ENCODE measurements at regions not wholly inside any gene's neighbourhood (a gene's known extent, or its start where the extent isn't known, plus 50 kb on each side); places are given as distances from the start of the nearest gene placed in this dataset.

DNA sequence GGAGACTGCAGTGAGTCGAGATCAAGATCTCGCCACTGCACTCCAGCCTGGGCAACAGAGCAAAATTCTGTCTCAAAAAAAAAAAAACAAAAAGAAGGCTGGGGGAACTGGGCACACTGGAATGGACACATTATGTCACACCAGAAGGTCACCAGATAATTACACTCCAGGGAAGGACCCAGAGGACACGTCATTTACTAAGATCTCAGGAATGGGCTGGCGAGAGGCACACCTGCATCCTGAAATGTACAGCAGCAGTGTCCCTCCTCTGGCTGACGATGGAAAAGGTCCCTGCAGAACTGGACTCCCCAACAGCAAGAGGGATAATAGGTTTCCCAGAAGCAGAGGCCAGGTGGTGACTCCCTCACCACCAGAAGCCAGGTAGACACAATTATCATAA is 243.5 kb downstream of the BCL11B start:
- Histone ChIP-seq H3K23ac (ENCODE audit: low read length) (no peak overlapping the region), H3K79me2 (ENCODE audit: control insufficient read depth, insufficient read depth, low read length, poor library complexity) (no peaks in the 10 kb centered on the region), H3K4me3 (ENCODE audit: low read depth, low read length) (no peak overlapping the region), H3K18ac (ENCODE audit: low read length) (no peak overlapping the region), H2BK5ac (ENCODE audit: low read depth, low read length, poor library complexity) (no peak overlapping the region), H3K79me1 (ENCODE audit: low read length) (no peaks in the 10 kb centered on the region), H4K91ac (ENCODE audit: low read depth, low read length) (no peak overlapping the region), H3K9ac (ENCODE audit: low read length) (no peak overlapping the region), H3K4me2 (ENCODE audit: low read length) (no peak overlapping the region), H3K9me3 (ENCODE audit: insufficient read depth, low read depth, low read length) (peaks cover 4% of the 10 kb centered on the region), H3K27me3 (ENCODE audit: insufficient read depth, low read length) (no peaks in the 10 kb centered on the region), H3K27ac (ENCODE audit: low read depth, low read length) (no peak overlapping the region), H3K14ac (ENCODE audit: low read length) (no peak overlapping the region), H2BK12ac (ENCODE audit: low read length) (no peak overlapping the region), H4K12ac (ENCODE audit: low read depth, low read length) (no peak overlapping the region), H2AFZ (ENCODE audit: insufficient read depth, low read length, poor library complexity) (no peak overlapping the region), H2AK5ac (ENCODE audit: low read length) (no peak overlapping the region), H3K4ac (ENCODE audit: low read depth, low read length) (no peak overlapping the region), H3K36me3 (ENCODE audit: control insufficient read depth in 1 of 2, insufficient read depth in 2 of 2, low read length in 2 of 2) (no peaks in the 10 kb centered on the region), H3K4me1 (ENCODE audit: control insufficient read depth in 1 of 2, insufficient read depth in 2 of 2, low read length in 2 of 2) (no peaks in the 10 kb centered on the region), H2BK120ac (ENCODE audit: insufficient read depth, low read length, poor library complexity) (no peak overlapping the region), H4K8ac (ENCODE audit: low read depth, low read length) (no peak overlapping the region)
- whole genome bisulfite sequencing (ENCODE audit: extremely low coverage, insufficient coverage, insufficient read length), result no CpG with 5 or more reads among the region's 5 CpGs
- peak; percentile 62 to 68 for DNase-seq

DNA sequence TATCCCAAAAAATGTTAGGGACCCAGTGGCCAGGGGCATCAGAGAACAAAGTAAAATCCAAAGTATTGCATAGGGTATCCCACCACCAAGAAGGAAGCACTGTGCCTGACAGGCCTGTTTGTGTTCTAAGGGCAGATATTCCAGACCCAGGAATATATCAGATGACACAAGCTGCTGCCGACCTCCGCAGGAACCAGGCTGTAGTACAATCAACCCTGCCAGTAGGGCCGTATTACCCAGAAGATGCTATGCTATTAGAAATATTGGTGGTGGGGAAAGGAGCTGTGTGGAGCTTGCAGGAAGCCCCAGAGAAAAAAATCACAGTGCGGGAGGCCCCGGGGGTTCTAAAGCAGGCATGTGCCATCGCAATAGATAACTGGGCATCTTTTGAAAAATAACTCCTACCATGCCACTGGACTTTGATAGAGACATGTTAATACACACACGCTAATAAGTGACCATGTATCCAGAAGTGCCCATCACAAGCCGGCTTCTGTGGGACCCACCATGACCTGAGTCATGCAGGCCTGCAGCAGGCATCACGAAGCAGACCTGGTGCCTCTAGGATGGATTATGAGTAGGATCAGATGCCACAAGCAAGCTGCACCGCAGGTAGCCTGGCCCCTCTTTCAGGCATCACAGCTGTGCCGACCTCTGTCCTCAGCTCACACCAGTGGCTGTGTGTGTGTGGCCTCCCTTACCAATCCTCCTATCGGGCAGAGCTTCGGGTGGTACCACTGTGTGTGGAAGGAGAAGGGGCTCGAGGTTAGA is 242.7 kb downstream of the BCL11B start:
- H3K9me3 ChIP-seq (ENCODE audit: insufficient read depth, low read depth, low read length), result peaks cover 4% of the 10 kb centered on the region
- DNase-seq, result no peak
- no peaks in the 10 kb centered on the region for H3K36me3 ChIP-seq (ENCODE audit: control insufficient read depth in 1 of 2, insufficient read depth in 2 of 2, low read length in 2 of 2)
- WGBS (ENCODE audit: extremely low coverage, insufficient coverage, insufficient read length), result no CpG with 5 or more reads among the region's 14 CpGs
- H3K14ac ChIP-seq (ENCODE audit: low read length), result no peak overlapping the region
- H2BK5ac ChIP-seq (ENCODE audit: low read depth, low read length, poor library complexity), result no peak overlapping the region
- no peaks in the 10 kb centered on the region for H3K79me2 ChIP-seq (ENCODE audit: control insufficient read depth, insufficient read depth, low read length, poor library complexity)
- no peak overlapping the region for H3K9ac ChIP-seq (ENCODE audit: low read length)
- H4K8ac ChIP-seq (ENCODE audit: low read depth, low read length), result no peak overlapping the region
- H3K4me2 ChIP-seq (ENCODE audit: low read length), result no peak overlapping the region
- H3K79me1 ChIP-seq (ENCODE audit: low read length), result no peaks in the 10 kb centered on the region
- H4K91ac ChIP-seq (ENCODE audit: low read depth, low read length), result no peak overlapping the region
- H3K18ac ChIP-seq (ENCODE audit: low read length), result no peak overlapping the region
- no peak overlapping the region for H2AK5ac ChIP-seq (ENCODE audit: low read length)
- H3K27me3 ChIP-seq (ENCODE audit: insufficient read depth, low read length), result no peaks in the 10 kb centered on the region
- no peak overlapping the region for H4K12ac ChIP-seq (ENCODE audit: low read depth, low read length)
- H3K4ac ChIP-seq (ENCODE audit: low read depth, low read length), result no peak overlapping the region
- H2BK12ac ChIP-seq (ENCODE audit: low read length), result no peak overlapping the region
- no peak overlapping the region for H3K4me3 ChIP-seq (ENCODE audit: low read depth, low read length)
- no peak overlapping the region for H2AFZ ChIP-seq (ENCODE audit: insufficient read depth, low read length, poor library complexity)
- H2BK120ac ChIP-seq (ENCODE audit: insufficient read depth, low read length, poor library complexity), result no peak overlapping the region
- H3K27ac ChIP-seq (ENCODE audit: low read depth, low read length), result no peak overlapping the region
- H3K4me1 ChIP-seq (ENCODE audit: control insufficient read depth in 1 of 2, insufficient read depth in 2 of 2, low read length in 2 of 2), result no peaks in the 10 kb centered on the region
- H3K23ac ChIP-seq (ENCODE audit: low read length), result no peak overlapping the region

DNA sequence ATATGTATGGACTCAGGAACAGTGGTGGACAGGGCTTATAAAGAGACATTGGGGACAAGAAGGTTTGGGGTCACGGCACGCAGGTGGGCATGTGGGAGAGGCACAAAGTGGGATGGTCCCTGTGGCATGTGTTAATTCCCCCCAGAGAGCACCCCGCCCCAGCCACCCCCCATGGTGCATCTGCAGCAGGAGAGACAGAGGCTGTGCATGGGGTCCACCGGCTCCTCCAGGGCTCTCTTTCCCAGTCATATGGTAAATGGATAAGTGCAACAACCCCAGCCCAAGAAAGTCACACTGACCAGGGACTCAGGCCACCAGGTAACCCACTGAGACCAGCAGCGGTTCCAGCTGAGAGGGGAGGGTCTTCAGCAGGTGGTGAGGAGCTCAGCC is 242.1 kb downstream of the BCL11B start:
- H3K14ac ChIP-seq (ENCODE audit: low read length), result no peak overlapping the region
- no peak overlapping the region for H4K8ac ChIP-seq (ENCODE audit: low read depth, low read length)
- no peak overlapping the region for H2AK5ac ChIP-seq (ENCODE audit: low read length)
- no peak overlapping the region for H3K4me2 ChIP-seq (ENCODE audit: low read length)
- H3K23ac ChIP-seq (ENCODE audit: low read length), result no peak overlapping the region
- H4K91ac ChIP-seq (ENCODE audit: low read depth, low read length), result no peak overlapping the region
- no peak for DNase-seq
- peaks cover 0 to 3% of the 10 kb centered on the region in 2 experiments for H3K4me1 ChIP-seq (ENCODE audit: control insufficient read depth in 1 of 2, insufficient read depth in 2 of 2, low read length in 2 of 2)
- no peak overlapping the region for H2BK12ac ChIP-seq (ENCODE audit: low read length)
- WGBS (ENCODE audit: extremely low coverage, insufficient coverage, insufficient read length), result no CpG with 5 or more reads among the region's 5 CpGs
- no peak overlapping the region for H3K18ac ChIP-seq (ENCODE audit: low read length)
- H3K9me3 ChIP-seq (ENCODE audit: insufficient read depth, low read depth, low read length), result peaks cover 4% of the 10 kb centered on the region
- no peak overlapping the region for H3K27ac ChIP-seq (ENCODE audit: low read depth, low read length)
- no peaks in the 10 kb centered on the region for H3K36me3 ChIP-seq (ENCODE audit: control insufficient read depth in 1 of 2, insufficient read depth in 2 of 2, low read length in 2 of 2)
- H3K9ac ChIP-seq (ENCODE audit: low read length), result no peak overlapping the region
- no peak overlapping the region for H3K4ac ChIP-seq (ENCODE audit: low read depth, low read length)
- peaks cover 2% of the 10 kb centered on the region for H3K79me1 ChIP-seq (ENCODE audit: low read length)
- no peaks in the 10 kb centered on the region for H3K79me2 ChIP-seq (ENCODE audit: control insufficient read depth, insufficient read depth, low read length, poor library complexity)
- H4K12ac ChIP-seq (ENCODE audit: low read depth, low read length), result no peak overlapping the region
- no peak overlapping the region for H2BK120ac ChIP-seq (ENCODE audit: insufficient read depth, low read length, poor library complexity)
- no peak overlapping the region for H2BK5ac ChIP-seq (ENCODE audit: low read depth, low read length, poor library complexity)
- no peaks in the 10 kb centered on the region for H3K27me3 ChIP-seq (ENCODE audit: insufficient read depth, low read length)
- H3K4me3 ChIP-seq (ENCODE audit: low read depth, low read length), result no peak overlapping the region
- no peak overlapping the region for H2AFZ ChIP-seq (ENCODE audit: insufficient read depth, low read length, poor library complexity)

DNA sequence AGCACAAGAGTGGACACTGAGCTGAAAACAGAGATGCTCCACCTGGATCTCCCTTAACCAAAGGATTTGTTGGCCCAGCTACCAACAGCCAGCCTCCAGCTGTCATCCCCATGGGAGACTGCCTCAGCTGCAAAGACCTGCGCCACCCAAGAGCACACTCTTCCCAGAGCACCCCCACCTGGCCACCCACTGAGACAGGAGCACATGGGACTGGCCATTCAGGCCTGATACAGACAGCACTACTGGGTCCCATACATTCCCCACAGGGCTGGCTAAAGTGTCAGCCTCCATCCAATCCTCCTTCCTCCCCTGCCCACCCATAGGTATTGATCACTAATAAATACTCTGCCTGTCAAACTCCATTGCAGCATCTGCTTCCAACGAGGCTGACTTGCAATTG is 241.5 kb downstream of the BCL11B start:
- Histone ChIP-seq H3K18ac (ENCODE audit: low read length) (no peak overlapping the region), H2AK5ac (ENCODE audit: low read length) (no peak overlapping the region), H3K27me3 (ENCODE audit: insufficient read depth, low read length) (no peaks in the 10 kb centered on the region), H3K36me3 (ENCODE audit: control insufficient read depth in 1 of 2, insufficient read depth in 2 of 2, low read length in 2 of 2) (no peaks in the 10 kb centered on the region), H4K12ac (ENCODE audit: low read depth, low read length) (no peak overlapping the region), H2BK5ac (ENCODE audit: low read depth, low read length, poor library complexity) (no peak overlapping the region), H2BK120ac (ENCODE audit: insufficient read depth, low read length, poor library complexity) (no peak overlapping the region), H3K14ac (ENCODE audit: low read length) (no peak overlapping the region), H3K4me1 (ENCODE audit: control insufficient read depth in 1 of 2, insufficient read depth in 2 of 2, low read length in 2 of 2) (peaks cover under 1 to 5% of the 10 kb centered on the region in 2 experiments), H3K23ac (ENCODE audit: low read length) (no peak overlapping the region), H4K91ac (ENCODE audit: low read depth, low read length) (no peak overlapping the region), H3K4me2 (ENCODE audit: low read length) (no peak overlapping the region), H2BK12ac (ENCODE audit: low read length) (no peak overlapping the region), H3K27ac (ENCODE audit: low read depth, low read length) (no peak overlapping the region), H3K4me3 (ENCODE audit: low read depth, low read length) (no peak overlapping the region), H3K9ac (ENCODE audit: low read length) (no peak overlapping the region), H3K4ac (ENCODE audit: low read depth, low read length) (no peak overlapping the region), H3K79me1 (ENCODE audit: low read length) (peaks cover 7% of the 10 kb centered on the region), H4K8ac (ENCODE audit: low read depth, low read length) (no peak overlapping the region), H3K79me2 (ENCODE audit: control insufficient read depth, insufficient read depth, low read length, poor library complexity) (no peaks in the 10 kb centered on the region), H2AFZ (ENCODE audit: insufficient read depth, low read length, poor library complexity) (no peak overlapping the region), H3K9me3 (ENCODE audit: insufficient read depth, low read depth, low read length) (peaks cover 4% of the 10 kb centered on the region)
- no CpG with 5 or more reads among the region's 2 CpGs for whole genome bisulfite sequencing (ENCODE audit: extremely low coverage, insufficient coverage, insufficient read length)
- no peak for DNase-seq
